Hepatic stellate cell (primary cell): ENCODE measurements at regions not wholly inside any gene's neighbourhood (a gene's known extent, or its start where the extent isn't known, plus 50 kb on each side); places are given as distances from the start of the nearest gene placed in this dataset.

Experiments used
- DNase-seq: peaks from one replicate; pipeline ENCODE4 v3.0.0; 2011; ENCODE audit warnings: low spot score

GRCh38 chr5:52674815-52675545 lies 112.7 kb upstream of the ITGA1 start:
- DNase-seq, result peak; percentile 56

- no peak for DNase-seq
Measured at GRCh38 chr5:52682492-52682891, 105.2 kb upstream of the ITGA1 start.

GRCh38 chr5:52684051-52684450 lies 103.7 kb upstream of the ITGA1 start:
- DNase-seq, result peak; percentile 22

DNA sequence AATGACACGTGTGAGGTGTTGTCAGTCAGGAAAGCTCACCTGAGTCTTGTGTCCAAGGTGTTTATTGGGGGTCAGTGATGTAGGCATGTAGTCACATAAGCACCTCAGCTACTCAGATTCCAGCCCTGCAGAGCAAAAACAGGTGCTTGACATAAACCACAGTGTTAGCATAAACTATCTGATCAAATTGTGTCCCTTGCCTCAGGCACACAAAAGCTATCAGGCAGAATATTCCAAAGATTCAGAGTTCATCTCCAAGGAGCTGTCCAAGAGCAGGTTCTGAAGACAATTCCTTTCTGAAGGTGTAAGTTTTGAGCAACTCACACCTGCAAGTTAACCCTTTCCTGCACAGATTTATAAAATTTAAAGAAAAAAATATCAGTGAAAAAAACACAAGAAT lies 102.2 kb upstream of the ITGA1 start:
- no peak for DNase-seq

DNA sequence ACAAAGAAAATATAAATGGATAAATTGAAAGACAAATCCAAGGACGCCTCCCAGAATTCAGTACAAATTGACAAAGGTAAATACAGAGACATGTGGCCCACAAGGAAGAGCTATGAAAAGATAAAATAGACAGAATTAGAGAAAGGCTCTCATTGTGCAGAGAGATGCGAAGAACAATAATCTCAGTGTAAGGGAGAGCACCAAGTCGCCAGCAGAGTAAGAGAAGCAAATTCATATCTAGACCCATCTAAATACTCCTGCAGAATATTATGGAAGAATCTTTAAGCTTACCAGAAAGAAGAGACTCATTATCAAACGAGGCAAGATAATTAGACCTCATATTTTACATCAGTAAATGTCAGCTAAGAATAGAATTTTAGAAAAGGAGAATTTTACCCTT lies 101.7 kb upstream of the ITGA1 start:
- no peak for DNase-seq

- no peak for DNase-seq
Measured at GRCh38 chr5:52690236-52690768, 97.4 kb upstream of the ITGA1 start.

DNA sequence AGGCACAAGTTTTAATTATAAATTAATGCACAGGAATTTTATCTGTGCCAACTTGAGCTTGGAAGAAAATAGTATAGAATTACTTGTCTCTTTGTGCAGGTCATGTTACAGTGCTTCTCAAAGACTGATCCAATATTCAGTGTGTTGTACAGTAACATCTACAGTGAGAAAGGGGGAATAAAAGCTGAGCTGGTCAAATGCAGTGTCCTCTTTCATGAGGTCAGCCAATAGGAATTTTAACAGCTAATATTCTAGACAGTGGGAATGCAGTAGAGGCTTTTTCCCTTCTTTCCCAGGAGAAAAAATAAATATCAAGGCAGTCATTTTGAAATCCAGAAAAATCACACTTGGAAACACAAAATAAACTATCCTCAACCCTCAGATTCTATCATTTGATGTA lies 95.7 kb upstream of the ITGA1 start:
- DNase-seq, result no peak

DNA sequence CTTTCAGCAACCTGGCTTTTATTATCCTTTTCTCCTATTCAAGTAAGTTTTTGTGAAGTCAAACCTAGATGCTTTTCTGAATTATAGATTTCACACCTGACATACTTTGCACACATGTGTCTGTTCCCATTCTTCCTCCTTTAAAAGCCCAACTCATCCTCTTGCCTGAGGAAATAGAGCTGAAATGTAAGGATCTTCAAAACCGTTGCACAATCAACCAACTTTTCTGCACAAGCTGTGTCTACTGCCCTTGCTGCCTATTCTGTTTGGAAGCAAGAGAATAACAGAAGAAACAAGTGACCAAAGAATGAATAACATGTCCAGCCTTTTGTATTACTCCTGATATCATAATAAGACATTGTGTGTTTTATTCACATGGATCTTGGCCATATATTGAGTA lies 95.1 kb upstream of the ITGA1 start:
- no peak for DNase-seq

- DNase-seq, result no peak
Measured at GRCh38 chr5:52693280-52693679, 94.4 kb upstream of the ITGA1 start.

DNA sequence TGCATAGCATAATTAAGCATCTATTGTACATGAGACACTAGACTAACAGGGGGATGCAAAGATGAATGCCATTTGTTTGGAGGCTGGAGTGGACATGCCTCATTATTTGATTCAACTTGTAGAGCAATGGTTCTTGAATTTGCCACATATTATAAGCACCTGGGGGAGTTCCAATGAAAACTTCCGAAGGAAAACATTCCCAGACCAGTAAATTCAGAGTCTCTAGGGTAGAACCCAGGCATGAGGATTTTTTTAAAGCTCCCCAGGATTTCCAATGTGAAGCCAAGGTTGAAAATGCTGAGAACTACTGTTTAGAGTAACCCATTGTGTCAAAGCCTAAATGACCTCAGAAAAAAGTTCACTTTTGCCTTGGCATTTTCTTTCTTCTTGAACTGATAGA lies 93.9 kb upstream of the ITGA1 start:
- no peak for DNase-seq

GRCh38 chr5:52694648-52695047 lies 93.1 kb upstream of the ITGA1 start:
- no peak for DNase-seq

DNA sequence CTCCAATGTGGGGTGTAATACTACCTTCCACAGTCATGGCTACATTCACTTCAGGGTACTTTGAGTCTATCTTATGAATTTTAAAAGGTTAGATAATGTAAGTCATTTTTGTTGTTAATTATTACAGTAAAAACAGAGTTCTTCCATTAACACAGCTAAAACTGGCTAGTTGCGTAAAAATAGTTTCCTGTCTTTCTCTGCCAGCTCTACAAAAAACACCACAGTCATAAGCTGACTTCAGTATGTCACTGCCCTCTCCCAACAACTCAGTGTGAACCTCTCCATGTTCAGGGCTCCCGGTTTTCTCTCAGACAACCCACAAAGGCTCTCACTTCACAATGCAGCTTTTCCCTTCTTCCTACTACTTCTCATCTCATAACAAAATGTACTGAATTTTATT lies 84.8 kb upstream of the ITGA1 start:
- DNase-seq, result no peak

DNA sequence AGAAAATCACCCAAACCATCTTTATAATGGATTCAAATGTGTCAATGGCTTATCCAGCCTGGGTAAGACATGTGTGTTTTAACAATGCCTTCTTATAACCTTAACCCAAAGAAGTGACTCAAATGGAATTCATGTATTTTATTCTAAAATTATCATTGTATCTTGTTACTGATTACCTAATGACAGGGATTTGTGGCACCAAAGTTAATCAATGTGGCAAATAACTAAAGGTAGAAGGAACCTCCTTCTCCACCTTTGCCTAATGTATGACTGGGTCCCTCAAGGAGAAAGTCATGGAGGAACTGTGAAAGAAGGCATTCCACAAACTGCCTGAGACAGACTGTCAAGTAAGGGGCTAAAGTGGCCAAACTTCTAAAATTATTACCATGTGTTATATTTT lies 84.4 kb upstream of the ITGA1 start:
- no peak for DNase-seq

DNA sequence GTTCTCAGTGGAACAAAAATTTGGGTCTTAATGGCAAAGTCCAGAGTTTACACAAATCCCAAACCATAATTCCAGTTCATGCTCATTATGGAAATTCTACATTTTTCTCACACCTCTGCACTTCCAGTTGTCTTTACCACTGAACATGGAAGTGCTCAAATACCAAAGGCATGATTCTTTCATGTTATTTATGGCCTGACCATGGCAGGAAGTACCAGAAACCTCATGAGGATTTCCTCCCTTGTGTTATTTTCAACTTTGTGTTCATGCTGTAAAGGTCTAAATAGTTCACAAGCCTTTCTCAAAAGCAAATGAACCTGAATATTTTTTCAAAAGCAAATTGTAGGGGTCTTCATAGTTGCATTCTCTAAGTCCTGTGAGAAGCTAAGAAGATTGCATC lies 82.0 kb upstream of the ITGA1 start:
- DNase-seq, result no peak

DNA sequence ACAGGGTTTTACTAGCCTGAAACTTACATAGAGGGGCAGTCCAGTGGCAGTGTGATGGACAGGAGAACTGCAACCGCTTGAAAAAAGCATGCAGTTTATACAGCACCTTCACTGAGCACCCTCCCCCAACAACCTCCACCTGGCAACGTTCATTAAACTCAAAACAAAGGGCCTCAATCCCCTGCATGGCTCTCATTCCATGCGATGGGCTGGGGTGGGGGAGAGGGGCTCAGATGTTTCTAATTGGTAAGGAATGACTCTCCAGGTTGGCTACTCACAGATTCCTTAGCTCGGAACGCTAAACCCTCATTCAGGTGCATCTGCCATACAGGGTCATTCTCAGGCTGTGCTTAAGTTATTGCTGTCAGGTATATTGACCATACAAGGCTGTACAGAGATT lies 80.9 kb upstream of the ITGA1 start:
- DNase-seq, result no peak

- no peak for DNase-seq
Measured at GRCh38 chr5:52707616-52708015, 80.1 kb upstream of the ITGA1 start.

DNA sequence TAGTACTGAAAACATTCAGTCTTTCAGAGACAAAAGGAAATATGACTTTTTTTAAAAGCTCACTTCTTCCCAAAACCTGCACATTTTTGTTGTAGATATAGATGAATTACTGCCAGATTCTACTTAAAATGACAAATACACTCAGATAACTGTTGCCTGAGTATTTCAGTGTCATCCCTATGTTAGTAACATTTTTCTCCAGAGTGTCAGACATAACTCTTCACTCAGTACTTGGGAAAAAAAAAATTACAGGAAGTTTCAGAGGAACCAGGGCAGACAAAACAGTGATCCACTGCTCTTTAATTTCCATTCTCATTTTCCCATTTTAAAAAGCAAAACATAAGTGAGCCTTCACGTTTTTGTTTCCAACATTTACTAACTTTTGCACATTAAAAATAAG lies 79.3 kb upstream of the ITGA1 start:
- DNase-seq, result no peak

DNA sequence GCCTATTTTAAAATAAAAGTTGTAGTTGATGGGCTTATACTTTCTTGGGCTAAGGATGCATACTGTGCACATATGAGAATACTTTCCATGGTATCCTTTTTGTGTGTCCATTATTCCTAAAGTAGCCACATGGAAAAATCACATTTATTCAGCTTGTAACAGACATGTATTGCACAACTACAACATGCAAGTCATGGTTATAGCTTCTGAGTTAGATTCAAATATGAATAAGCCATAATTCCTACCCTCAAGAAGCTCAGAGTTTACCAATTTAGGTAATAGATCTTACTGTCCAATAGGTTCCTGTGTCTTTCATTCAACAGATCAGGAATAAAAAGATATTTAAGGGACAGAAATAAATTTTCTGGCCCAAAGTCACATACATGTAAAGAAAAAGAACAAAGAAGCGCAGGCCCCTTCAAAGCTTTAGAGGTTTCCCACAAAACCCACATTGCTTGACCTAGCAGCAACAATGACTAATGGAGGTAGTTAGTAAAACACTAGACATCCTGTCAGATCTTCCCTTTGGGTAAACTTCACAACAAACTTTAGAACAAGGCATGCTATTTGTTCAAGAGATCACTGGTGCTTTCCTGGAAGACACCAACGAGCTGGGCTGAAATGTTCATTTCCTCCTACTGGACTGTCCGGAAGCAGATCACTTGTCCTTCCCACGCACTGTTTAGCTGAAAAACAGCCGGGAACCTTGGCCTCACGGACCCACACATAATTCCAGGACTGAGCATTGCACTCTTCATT lies 78.4 kb upstream of the ITGA1 start:
- no peak for DNase-seq

GRCh38 chr5:52710310-52710971 lies 77.3 kb upstream of the ITGA1 start:
- DNase-seq, result no peak

- DNase-seq, result no peak
Measured at GRCh38 chr5:52710972-52711596, 76.6 kb upstream of the ITGA1 start.

DNA sequence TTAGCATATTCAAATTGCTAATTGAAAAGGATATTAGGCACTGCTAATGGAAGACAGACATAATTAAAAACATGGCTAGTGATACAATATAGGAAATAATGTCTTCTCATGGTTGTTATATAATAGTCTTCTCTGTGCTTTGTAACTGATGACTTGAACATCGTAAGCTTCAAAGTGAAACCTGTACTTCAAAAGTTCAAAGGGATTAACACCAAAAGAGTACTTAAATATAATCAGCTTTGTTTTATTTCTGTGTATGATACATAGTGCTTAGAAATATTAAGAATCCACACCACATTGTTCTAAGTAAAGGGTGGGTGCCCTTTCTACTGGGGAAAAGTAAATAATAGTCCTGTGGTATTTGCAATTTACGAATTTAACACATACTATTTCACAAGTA lies 75.4 kb upstream of the ITGA1 start:
- no peak for DNase-seq

DNA sequence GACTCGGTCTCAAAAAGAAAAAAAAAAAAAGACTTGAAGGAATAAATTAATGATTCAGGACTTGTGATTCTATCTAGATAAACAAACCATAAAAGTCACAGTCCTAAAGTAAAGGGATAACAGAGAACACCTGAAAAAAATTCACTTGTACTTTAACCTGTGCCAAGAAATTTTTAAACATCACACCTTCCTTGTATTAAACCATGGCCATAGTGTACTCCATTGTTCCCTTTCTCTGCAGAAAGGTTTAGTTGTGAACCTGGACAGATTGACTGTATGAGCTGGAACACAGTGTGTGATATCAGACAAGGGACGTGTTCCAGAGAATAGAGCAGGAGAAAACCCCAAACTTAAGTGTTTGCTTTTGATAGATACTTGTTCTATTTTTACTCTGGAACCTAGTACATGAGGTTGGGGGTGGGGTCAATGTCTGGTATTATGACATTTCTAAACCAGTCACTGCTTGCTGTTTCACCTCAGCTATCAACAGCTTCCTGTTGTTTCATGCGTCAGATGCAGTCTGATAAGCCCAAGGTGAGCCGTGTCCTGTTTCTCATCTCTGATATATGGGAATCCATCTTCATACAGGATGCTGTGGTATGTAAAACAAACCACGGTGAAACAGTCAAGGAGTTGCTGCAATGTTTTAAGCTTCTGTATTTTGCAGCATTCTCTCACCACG lies 62.5 kb upstream of the ITGA1 start:
- no peak for DNase-seq
